CD14-positive monocyte (primary cell): ENCODE measurements at regions not wholly inside any gene's neighbourhood (a gene's known extent, or its start where the extent isn't known, plus 50 kb on each side); places are given as distances from the start of the nearest gene placed in this dataset.

Source experiments
- DNase-seq, 3 donors: peaks; one replicate each; pipeline ENCODE4 v3.0.0-alpha.2; 2011 to 2022
- H2AFZ ChIP-seq: 2 replicates; pipeline ENCODE4 v1.6.0; 2012; ENCODE audit warnings: mild to moderate bottlenecking, low read depth, low read length, inconsistent platforms; ENCODE audit not compliant: insufficient read depth, poor library complexity, severe bottlenecking
- H3K27ac ChIP-seq, 2 donors: 1 replicate in 1 of 2; 2 replicates in 1 of 2; pipeline ENCODE4 v1.5.1; 2012 to 2013; ENCODE audit warnings: low read length in 2 of 2, control low read depth in 1 of 2, inconsistent platforms in 1 of 2, low read depth in 1 of 2, mild to moderate bottlenecking in 1 of 2
- H3K27me3 ChIP-seq, 2 donors: one replicate each; pipeline versions ENCODE4 v1.6.0 to v1.6.1; 2011 to 2013; ENCODE audit warnings: low read length in 2 of 2; ENCODE audit not compliant: control insufficient read depth in 2 of 2, insufficient read depth in 2 of 2
- H3K36me3 ChIP-seq, 2 donors: replicated peaks in 1 of 2; 1 replicate in 1 of 2; 2 replicates in 1 of 2; pipeline versions ENCODE4 v1.5.1 to v1.6.1; 2012 to 2013; ENCODE audit warnings: low read length in 2 of 2, control low read depth in 1 of 2, inconsistent platforms in 1 of 2, mild to moderate bottlenecking in 1 of 2; ENCODE audit not compliant: insufficient read depth in 2 of 2, control insufficient read depth in 1 of 2
- H3K4me1 ChIP-seq, 2 donors: 1 replicate in 1 of 2; 2 replicates in 1 of 2; pipeline versions ENCODE4 v1.5.1 to v1.6.1; 2012 to 2013; ENCODE audit warnings: low read length in 2 of 2, control low read depth in 1 of 2, inconsistent platforms in 1 of 2, mild to moderate bottlenecking in 1 of 2, moderate library complexity in 1 of 2; ENCODE audit not compliant: insufficient read depth in 2 of 2, control insufficient read depth in 1 of 2
- H3K4me2 ChIP-seq: replicated peaks from 2 replicates; pipeline ENCODE3; 2012; ENCODE audit warnings: low read length, moderate library complexity, mild to moderate bottlenecking; ENCODE audit not compliant: poor library complexity, severe bottlenecking; ENCODE audit errors: extremely low read depth
- H3K4me3 ChIP-seq, 3 experiments: fragments of 200-600 bp in 1 of 3; sonication (generic) in 1 of 3; replicated peaks in 1 of 3; 1 replicate in 2 of 3; 2 replicates in 1 of 3; pipeline ENCODE4 v1.5.1; 2011 to 2013; ENCODE audit warnings: low read length in 3 of 3, mild to moderate bottlenecking in 3 of 3, control low read depth in 2 of 3, low read depth in 2 of 3, inconsistent platforms in 1 of 3, moderate library complexity in 1 of 3
- H3K79me2 ChIP-seq: 2 replicates; pipeline ENCODE4 v1.6.0; 2012; ENCODE audit warnings: mild to moderate bottlenecking, control low read depth, inconsistent platforms, low read length, moderate library complexity; ENCODE audit not compliant: insufficient read depth
- H3K9ac ChIP-seq: 2 replicates; pipeline ENCODE4 v1.6.0; 2017; ENCODE audit warnings: low read length, mild to moderate bottlenecking; ENCODE audit not compliant: insufficient read depth, poor library complexity, severe bottlenecking
- H3K9me3 ChIP-seq, 2 donors: replicated peaks in 1 of 2; 1 replicate in 1 of 2; 2 replicates in 1 of 2; pipeline versions ENCODE4 v1.5.1 to v1.6.1; 2012 to 2013; ENCODE audit warnings: low read length in 2 of 2, control low read depth in 1 of 2; ENCODE audit not compliant: control insufficient read depth in 1 of 2, insufficient read depth in 1 of 2
- H4K20me1 ChIP-seq: 2 replicates; pipeline ENCODE4 v1.6.0; 2012; ENCODE audit warnings: mild to moderate bottlenecking, low read length, control low read depth, moderate library complexity; ENCODE audit not compliant: insufficient read depth
- H3K27ac Mint-ChIP-seq, 7 donors: one replicate each; pipeline ENCODE4 v1.8.0; 2020; ENCODE audit warnings: mild to moderate bottlenecking in 7 of 7, mixed read lengths in 7 of 7, moderate library complexity in 6 of 7, inconsistent platforms in 2 of 7
- H3K27me3 Mint-ChIP-seq, 3 donors: one replicate each; pipeline ENCODE4 v1.8.0; 2021 to 2022; ENCODE audit warnings: low read depth in 3 of 3, mild to moderate bottlenecking in 3 of 3, mixed read lengths in 3 of 3, moderate library complexity in 3 of 3, inconsistent platforms in 1 of 3
- H3K36me3 Mint-ChIP-seq, 2 donors: one replicate each; pipeline ENCODE4 v1.8.0; 2020; ENCODE audit warnings: mixed read lengths in 2 of 2, inconsistent platforms in 1 of 2, mild to moderate bottlenecking in 1 of 2
- H3K4me1 Mint-ChIP-seq: one replicate; pipeline ENCODE4 v1.8.0; 2020; ENCODE audit warnings: mild to moderate bottlenecking, mixed read lengths
- H3K4me3 Mint-ChIP-seq, 2 donors: one replicate each; pipeline ENCODE4 v1.8.0; 2020; ENCODE audit warnings: mild to moderate bottlenecking in 2 of 2, mixed read lengths in 2 of 2, moderate library complexity in 1 of 2
- H3K9me3 Mint-ChIP-seq, 7 donors: one replicate each; pipeline ENCODE4 v1.8.0; 2020 to 2022; ENCODE audit warnings: mixed read lengths in 7 of 7, mild to moderate bottlenecking in 6 of 7, moderate library complexity in 6 of 7, inconsistent platforms in 2 of 7
- CTCF ChIP-seq: fragments of 200-600 bp; IDR thresholded peaks from one replicate; pipeline ENCODE4 v1.8.0; 2022; ENCODE audit warnings: antibody characterized with exemption, mild to moderate bottlenecking
- WGBS: methylation state at CpG from one replicate; pipeline ENCODE4 v1.1.5; 2013; ENCODE audit warnings: missing lambda C conversion rate; ENCODE audit not compliant: insufficient coverage; 5-methylcytosine and 5-hydroxymethylcytosine counted together
- intact Hi-C, 2 donors: fragments of 100-400 bp; cut with micrococcal nuclease; formaldehyde crosslinking; loops; one replicate each; pipeline versions ENCODE4 v1.15.0 to v1.15.1; 2023

GRCh38 chr21:16468184-16468583 lies 738.4 kb downstream of the USP25 start:
- Histone ChIP-seq H3K9ac (no peak overlapping the region), H3K27me3 (no peaks in the 10 kb centered on the region), H3K9me3 (peaks cover 7 to 11% of the 10 kb centered on the region in 2 donors), H4K20me1 (no peaks in the 10 kb centered on the region), H3K4me3 (no peak overlapping the region), H3K36me3 (no peaks in the 10 kb centered on the region), H3K4me2 (no peak overlapping the region), H2AFZ (no peak overlapping the region), H3K4me1 (no peaks in the 10 kb centered on the region), H3K79me2 (no peaks in the 10 kb centered on the region), H3K27ac (no peak overlapping the region)
- WGBS = no CpG with 5 or more reads among the region's 2 CpGs
- H3K27ac Mint-ChIP-seq = no peak overlapping the region
- H3K36me3 Mint-ChIP-seq = no peaks in the 10 kb centered on the region
- no peaks in the 10 kb centered on the region for H3K4me1 Mint-ChIP-seq
- no peaks in the 10 kb centered on the region for H3K27me3 Mint-ChIP-seq
- H3K4me3 Mint-ChIP-seq = no peak overlapping the region
- no peak for TF ChIP-seq CTCF
- peaks cover 1 to 15% (median 5%) of the 10 kb centered on the region in 7 donors for H3K9me3 Mint-ChIP-seq
- intact Hi-C loops = no loop called here
- no peak for DNase-seq

- H4K20me1 ChIP-seq = no peaks in the 10 kb centered on the region
- H3K27ac Mint-ChIP-seq = no peak overlapping the region
- no peak overlapping the region for H3K27ac ChIP-seq
- no peaks in the 10 kb centered on the region for H3K4me1 Mint-ChIP-seq
- no peak overlapping the region for H3K4me3 ChIP-seq
- H3K9ac ChIP-seq = no peak overlapping the region
- DNase-seq = no peak
- H3K27me3 ChIP-seq = no peaks in the 10 kb centered on the region
- no peak overlapping the region for H3K4me3 Mint-ChIP-seq
- H3K36me3 ChIP-seq = no peaks in the 10 kb centered on the region
- H3K9me3 Mint-ChIP-seq = peaks cover 0 to 7% (median 2%) of the 10 kb centered on the region in 7 donors
- no peaks in the 10 kb centered on the region for H3K9me3 ChIP-seq
- H3K4me2 ChIP-seq = no peak overlapping the region
- no peaks in the 10 kb centered on the region for H3K4me1 ChIP-seq
- H3K27me3 Mint-ChIP-seq = no peaks in the 10 kb centered on the region
- H2AFZ ChIP-seq = no peak overlapping the region
- intact Hi-C loops = no loop called here
- H3K36me3 Mint-ChIP-seq = no peaks in the 10 kb centered on the region
- no peaks in the 10 kb centered on the region for H3K79me2 ChIP-seq
- TF ChIP-seq CTCF = no peak
- WGBS = 89% methylated on average over 1 of the region's 2 CpGs
These were observed 744.2 kb downstream of the USP25 start for GRCh38 chr21:16473988-16474387.
